GM19099 (cell line): ENCODE measurements at regions not wholly inside any gene's neighbourhood (a gene's known extent, or its start where the extent isn't known, plus 50 kb on each side); places are given as distances from the start of the nearest gene placed in this dataset.

Experiments used
- POLR2A ChIP-seq: IDR thresholded peaks from 3 replicates; pipeline ENCODE4 v1.6.1; 2011; ENCODE audit warnings: low read depth; ENCODE audit not compliant: insufficient read length; ENCODE audit errors: extremely low read depth

DNA sequence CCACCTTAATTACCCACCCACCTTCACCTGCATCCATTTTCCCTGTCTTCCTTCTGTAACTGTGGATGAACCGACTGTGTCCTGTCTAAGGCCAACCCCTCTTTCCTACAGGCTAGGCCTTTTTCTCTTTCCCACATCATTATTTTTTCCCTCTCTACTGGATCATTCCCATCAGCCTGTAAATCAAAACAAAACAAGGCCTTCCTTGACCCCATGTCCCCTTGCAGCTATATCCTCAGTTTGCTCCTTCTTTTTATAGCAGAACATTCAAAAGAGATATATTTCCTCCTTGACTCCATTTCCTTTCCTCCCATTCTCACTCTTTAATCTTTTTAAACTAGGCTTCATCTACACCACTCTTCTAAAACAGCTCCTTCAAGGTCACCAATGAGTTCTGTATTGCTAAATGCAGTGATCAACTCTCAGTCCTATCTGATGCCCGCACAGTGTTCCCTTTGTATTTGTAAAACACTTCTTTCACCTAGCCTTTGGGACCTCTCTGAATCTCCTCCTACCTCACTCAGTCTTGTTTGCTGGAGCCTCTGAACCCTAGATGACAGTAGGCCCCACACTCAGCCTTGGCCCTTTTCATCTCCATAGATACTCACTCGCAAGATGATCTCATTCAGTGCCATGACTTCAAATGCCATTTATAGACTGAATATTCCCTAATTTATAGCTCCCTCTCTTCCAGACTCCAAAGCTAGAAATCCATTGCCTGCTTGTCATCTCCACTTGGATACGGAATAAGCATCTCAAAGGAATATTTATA, 55.7 kb downstream of the CXCR4 start:
- TF ChIP-seq POLR2A: no peak

- TF ChIP-seq POLR2A: no peak
Observed at GRCh38 chr2:136060416-136060815, 57.5 kb downstream of the CXCR4 start.

- TF ChIP-seq POLR2A: no peak
Observed at GRCh38 chr2:136059036-136059472, 58.9 kb downstream of the CXCR4 start.

DNA sequence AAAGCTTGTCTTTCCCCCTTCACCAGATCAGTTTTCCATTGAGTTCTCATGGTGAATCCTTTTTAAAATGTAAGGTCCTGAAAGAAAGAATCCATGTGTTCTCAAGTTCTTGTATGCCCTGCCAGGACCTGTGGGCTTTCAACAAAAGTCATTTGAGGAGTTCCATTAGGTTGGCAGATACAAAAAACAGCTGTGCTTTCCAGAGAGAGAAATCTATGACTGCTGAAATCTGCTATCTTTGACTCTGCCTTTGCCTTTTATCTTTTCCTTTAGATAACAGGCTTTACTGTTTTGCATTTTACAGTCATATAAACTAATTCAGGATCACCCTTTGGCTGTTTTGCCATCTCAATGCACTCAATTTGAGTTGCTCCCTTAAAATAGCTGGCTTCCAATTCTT, 59.7 kb downstream of the CXCR4 start:
- TF ChIP-seq POLR2A: no peak

- TF ChIP-seq POLR2A: no peak
Observed at GRCh38 chr2:136057802-136058140, 60.2 kb downstream of the CXCR4 start.

- TF ChIP-seq POLR2A: no peak
Observed at GRCh38 chr2:136057023-136057801, 60.7 kb downstream of the CXCR4 start.

- no peak for TF ChIP-seq POLR2A
Observed at GRCh38 chr2:136055929-136056688, 61.8 kb downstream of the CXCR4 start.

DNA sequence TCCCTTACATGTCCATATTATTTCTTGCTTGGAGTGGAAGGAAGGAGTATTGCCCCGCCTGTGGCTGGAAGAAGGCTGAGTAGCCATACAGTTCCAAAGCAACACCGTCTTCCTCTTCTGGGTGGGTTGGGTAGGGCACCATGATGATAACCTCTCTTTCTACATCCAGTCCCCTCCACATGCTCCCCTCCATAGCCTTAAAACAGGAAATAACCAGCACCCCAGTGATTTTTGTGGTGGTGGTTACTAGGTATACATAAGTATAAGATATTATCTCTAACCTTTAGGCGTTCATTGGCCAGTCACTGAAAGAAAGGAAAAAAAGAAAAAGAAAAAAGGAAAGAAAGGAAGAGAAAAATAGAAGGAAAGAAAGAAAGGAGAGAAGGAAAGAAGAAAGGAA, 63.1 kb downstream of the CXCR4 start:
- no peak for TF ChIP-seq POLR2A

DNA sequence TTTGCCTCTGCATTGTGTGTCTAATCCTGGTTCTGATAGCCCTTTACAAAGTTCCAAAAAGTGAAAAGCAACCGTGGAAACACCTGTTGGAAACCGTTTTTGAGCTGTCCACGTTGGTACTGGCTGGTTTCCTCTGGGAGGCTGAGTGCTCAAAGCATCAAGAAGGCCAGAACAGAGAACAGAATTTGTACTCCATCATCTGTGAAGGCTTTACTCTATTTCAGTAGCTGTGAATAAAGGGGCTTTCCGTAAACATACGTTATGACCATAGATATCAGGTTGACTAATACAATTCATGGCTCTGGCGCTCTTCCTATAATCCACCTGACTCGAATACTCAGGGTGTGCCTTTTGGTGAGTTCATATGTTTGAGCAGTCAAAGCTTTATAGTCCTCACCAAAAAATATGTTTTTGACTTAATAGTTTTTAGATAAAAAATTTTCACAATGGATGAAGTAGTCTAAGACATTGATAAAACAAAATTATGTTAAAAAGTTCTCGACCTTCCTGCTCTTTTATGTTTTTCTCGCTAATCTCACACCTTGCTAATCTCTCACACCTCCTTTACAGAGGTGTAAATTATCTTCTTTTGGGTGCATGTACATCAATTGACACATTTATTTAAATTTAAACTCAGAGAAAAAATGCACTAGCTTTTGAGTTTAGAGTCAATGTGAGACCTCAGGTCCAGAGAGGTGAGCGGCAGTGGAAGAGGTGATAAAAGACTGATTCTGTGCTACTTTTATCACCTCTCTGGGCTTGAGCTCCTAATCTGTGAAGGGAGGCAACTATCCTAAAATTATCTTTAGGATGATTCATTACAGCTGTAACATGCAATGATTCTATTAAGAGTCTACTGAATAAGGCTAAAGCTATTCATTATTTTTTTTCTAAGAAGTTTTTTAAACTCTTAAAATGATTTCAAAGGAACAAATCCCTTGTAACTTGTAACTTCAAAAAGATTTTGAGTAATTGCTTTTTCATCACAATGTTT, 65.3 kb downstream of the CXCR4 start:
- peak; percentile 32 for TF ChIP-seq POLR2A

- TF ChIP-seq POLR2A: no peak
Observed at GRCh38 chr2:136051725-136052048, 66.3 kb upstream of the DARS1 start.

DNA sequence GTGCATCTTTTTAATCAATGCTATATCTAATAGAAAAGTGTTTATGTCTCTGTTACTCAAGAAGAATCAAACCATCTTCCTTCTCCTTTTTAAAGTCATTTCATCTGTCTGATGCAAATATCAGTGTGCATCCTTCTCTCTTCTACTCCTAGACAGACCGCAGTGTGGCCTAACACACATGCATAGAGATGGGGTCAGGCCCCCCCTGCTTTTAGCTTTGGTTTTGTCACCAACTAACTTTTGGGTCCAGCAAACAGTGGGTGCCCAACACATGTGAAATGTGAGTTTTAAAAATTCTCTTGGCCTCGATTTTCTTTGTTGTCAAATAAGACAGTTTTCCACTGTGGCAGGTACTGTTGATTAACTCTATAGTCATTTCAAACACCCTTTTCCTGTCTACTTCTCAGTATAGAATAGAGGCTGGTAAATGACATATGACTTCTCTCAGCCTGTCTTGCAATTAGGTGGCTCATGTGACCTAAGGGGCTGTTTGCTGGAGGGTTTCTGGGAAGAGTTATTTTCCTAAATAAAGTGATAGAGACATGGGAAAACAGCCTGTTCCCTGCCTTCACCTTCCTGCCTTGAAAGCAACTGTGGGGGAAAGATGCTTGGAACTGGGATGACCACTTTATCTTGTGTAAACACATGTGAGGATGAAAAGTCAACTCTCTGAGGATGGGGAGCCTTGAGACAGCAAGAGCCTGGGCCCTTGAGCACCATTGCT, 65.7 kb upstream of the DARS1 start:
- no peak for TF ChIP-seq POLR2A

DNA sequence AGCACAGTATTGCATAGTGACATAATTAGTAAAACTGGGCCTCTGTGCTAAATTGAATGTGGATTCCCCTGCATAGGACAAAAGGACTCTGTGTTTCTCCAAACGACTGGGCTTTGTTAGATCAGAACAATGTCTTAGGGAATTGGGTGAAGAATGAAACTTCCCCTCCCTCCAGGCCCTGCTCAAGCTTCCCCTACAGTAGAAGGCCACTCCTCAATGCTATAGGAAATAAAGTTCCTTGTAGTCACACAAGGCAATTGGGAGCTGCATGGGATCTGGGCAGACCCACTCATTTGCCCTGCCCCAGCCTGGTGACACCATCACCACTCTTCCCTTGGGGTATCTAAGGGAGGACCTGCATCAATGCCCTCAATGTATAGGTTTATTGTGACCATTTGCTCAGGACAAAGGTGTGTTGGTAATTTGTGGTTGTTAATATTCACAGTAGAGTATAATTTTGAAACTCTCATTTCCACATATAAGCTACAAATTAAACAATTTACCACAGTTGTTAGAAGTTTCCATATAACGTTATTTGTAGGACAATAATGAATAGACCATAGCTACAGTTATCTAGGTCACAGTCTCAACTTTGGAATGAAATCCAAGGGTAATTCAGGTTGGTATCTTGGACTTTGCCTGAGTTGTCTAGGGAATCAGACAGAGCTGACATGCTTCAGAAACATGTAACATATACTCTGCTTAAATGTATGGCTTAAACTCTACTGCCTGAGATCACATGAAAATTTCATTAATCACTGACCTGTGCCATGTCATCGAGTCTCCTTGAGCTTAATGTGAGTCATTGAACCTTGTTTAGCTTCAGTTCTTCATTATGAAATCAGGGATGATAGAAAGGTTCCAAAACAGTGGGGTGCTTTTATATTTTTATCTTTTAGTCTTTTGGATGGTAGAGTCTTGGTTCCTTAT, 64.8 kb upstream of the DARS1 start:
- TF ChIP-seq POLR2A: no peak
